ENCODE measurements at regions not wholly inside any gene's neighbourhood (a gene's known extent, or its start where the extent isn't known, plus 50 kb on each side); places are given as distances from the start of the nearest gene placed in this dataset.

DNA sequence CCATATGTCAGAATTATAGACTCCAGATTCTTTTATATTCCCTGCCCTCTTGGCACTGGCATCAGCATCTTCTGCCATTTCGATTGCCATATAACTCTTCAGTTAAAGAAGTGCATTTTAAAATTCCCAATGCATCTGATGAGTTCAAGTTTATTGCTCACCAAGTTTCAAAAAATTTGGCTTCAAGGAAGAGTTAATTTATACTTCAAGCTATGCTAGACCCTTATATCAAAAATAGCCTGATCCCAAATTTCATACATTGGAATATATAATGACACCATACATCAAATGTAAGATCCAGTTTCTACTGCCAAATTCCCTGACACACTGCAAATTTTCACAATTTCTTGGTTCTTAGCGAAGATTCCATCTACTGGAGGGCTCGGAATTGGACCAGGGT, 1058.6 kb downstream of the NTRK3 start:
- no peak for TF ChIP-seq CTCF (IDR thresholded peaks at IDR 0.05; ENCODE audit: extremely low read depth, insufficient read depth, missing control alignments)
- in situ Hi-C loops (cut with MboI; ENCODE audit: low pct_unique_long_range_greater_than_20kb, low sequenced_read_pairs, unreplicated experiment): no loop called here

GRCh38 chr15:87196498-87196897, 1060.0 kb downstream of the NTRK3 start:
- TF ChIP-seq CTCF (IDR thresholded peaks at IDR 0.05; ENCODE audit: extremely low read depth, insufficient read depth, missing control alignments): no peak
- in situ Hi-C loops (cut with MboI; ENCODE audit: low pct_unique_long_range_greater_than_20kb, low sequenced_read_pairs, unreplicated experiment): no loop called here
- no peak for DNase-seq (ENCODE audit: low spot score)

More for the DNA sequence above, 1058.6 kb downstream of the NTRK3 start:
- no peak for DNase-seq (ENCODE audit: low spot score)

DNA sequence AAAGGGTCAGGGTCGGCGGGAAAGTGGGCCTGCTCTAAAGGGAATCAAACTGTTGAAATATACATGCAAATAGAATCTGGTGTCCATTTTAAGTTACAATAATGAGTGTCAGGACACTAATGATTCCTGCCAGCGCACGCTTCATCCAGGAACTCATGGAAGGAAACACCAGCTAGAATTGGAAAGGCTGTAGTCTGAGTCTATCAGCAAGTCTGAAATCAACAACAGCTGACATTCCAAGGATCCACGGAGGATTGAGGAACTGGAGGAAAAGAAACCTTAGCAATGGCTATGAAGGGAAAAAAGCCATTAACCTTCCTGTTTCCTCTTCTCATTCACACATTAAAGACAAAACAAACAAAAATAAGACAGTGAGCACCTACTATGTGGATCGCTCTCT, 1063.1 kb downstream of the NTRK3 start:
- DNase-seq (ENCODE audit: low spot score): no peak
- TF ChIP-seq CTCF (IDR thresholded peaks at IDR 0.05; ENCODE audit: extremely low read depth, insufficient read depth, missing control alignments): no peak
- in situ Hi-C loops (cut with MboI; ENCODE audit: low pct_unique_long_range_greater_than_20kb, low sequenced_read_pairs, unreplicated experiment): no loop called here

- in situ Hi-C loops (cut with MboI; ENCODE audit: low pct_unique_long_range_greater_than_20kb, low sequenced_read_pairs, unreplicated experiment): no loop called here
- no peak for DNase-seq (ENCODE audit: low spot score)
- no peak for TF ChIP-seq CTCF (IDR thresholded peaks at IDR 0.05; ENCODE audit: extremely low read depth, insufficient read depth, missing control alignments)
Observed at GRCh38 chr15:87167706-87168105, 1088.0 kb downstream of the AGBL1 start.

- in situ Hi-C loops (cut with MboI; ENCODE audit: low pct_unique_long_range_greater_than_20kb, low sequenced_read_pairs, unreplicated experiment): no loop called here
- no peak for DNase-seq (ENCODE audit: low spot score)
- no peak for TF ChIP-seq CTCF (IDR thresholded peaks at IDR 0.05; ENCODE audit: extremely low read depth, insufficient read depth, missing control alignments)
Observed at GRCh38 chr15:87167055-87167454, 1087.4 kb downstream of the AGBL1 start.

DNA sequence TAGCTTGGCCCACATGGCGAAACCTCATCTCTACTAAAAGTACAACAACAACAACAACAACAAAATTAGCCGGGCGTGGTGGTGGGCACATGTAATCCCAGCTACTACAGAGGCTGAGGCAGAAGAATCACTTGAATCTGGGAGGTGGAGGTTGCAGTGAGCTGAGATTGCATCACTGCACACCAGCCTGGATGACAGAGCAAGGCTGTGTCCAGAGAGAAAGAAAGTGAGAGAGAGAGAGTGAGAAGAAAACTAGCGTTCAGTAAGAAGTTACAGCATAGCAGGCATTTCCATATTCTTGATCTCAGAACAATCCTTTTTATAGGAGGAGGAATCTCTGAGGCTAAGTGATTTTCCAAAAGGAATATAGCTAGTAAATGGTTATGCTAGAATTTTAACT, 1076.1 kb downstream of the AGBL1 start:
- in situ Hi-C loops (cut with MboI; ENCODE audit: low pct_unique_long_range_greater_than_20kb, low sequenced_read_pairs, unreplicated experiment): no loop called here
- TF ChIP-seq CTCF (IDR thresholded peaks at IDR 0.05; ENCODE audit: extremely low read depth, insufficient read depth, missing control alignments): no peak
- DNase-seq (ENCODE audit: low spot score): no peak

GRCh38 chr15:87154761-87155160, 1075.1 kb downstream of the AGBL1 start:
- DNase-seq (ENCODE audit: low spot score): no peak
- no peak for TF ChIP-seq CTCF (IDR thresholded peaks at IDR 0.05; ENCODE audit: extremely low read depth, insufficient read depth, missing control alignments)
- in situ Hi-C loops (cut with MboI; ENCODE audit: low pct_unique_long_range_greater_than_20kb, low sequenced_read_pairs, unreplicated experiment): no loop called here
